AG10803 (cell line): ENCODE measurements at regions not wholly inside any gene's neighbourhood (a gene's known extent, or its start where the extent isn't known, plus 50 kb on each side); places are given as distances from the start of the nearest gene placed in this dataset.

Experiments
- DNase-seq: peaks from one replicate; pipeline ENCODE4 v3.0.0; 2010; ENCODE audit warnings: low read depth
- H3K4me3 ChIP-seq: 2 replicates; pipeline ENCODE4 v1.5.1; 2011; ENCODE audit warnings: mild to moderate bottlenecking, low read length, control low read depth
- TF ChIP-seq, protein P1 (sequence below): conservative IDR thresholded peaks from 2 replicates; pipeline ENCODE4 v1.5.1; 2011; ENCODE audit warnings: mild to moderate bottlenecking, low read length, control low read depth, inconsistent platforms

DNA sequence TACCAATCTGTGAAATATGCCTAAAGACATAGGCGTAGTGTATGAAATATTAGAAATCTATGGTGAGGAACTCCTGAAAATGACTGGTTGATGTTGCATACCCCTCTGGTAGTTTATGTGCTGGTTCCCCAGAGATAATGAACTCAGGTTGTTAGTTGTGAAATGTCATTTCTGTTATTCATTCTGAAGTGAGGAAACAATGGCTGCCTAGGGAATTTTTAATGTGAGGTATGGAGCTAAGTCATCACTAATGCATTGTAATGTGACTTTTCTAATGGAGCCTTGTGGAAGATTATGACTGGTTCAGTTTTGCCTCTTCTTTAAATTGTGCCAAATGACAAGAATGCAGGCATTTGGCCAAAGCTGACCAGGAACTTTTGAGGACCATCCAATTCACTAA, 61.6 kb upstream of the RAB27B start:
- no peak for DNase-seq
- H3K4me3 ChIP-seq = no peak overlapping the region
- TF ChIP-seq, protein P1, sequence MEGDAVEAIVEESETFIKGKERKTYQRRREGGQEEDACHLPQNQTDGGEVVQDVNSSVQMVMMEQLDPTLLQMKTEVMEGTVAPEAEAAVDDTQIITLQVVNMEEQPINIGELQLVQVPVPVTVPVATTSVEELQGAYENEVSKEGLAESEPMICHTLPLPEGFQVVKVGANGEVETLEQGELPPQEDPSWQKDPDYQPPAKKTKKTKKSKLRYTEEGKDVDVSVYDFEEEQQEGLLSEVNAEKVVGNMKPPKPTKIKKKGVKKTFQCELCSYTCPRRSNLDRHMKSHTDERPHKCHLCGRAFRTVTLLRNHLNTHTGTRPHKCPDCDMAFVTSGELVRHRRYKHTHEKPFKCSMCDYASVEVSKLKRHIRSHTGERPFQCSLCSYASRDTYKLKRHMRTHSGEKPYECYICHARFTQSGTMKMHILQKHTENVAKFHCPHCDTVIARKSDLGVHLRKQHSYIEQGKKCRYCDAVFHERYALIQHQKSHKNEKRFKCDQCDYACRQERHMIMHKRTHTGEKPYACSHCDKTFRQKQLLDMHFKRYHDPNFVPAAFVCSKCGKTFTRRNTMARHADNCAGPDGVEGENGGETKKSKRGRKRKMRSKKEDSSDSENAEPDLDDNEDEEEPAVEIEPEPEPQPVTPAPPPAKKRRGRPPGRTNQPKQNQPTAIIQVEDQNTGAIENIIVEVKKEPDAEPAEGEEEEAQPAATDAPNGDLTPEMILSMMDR = no peak

DNA sequence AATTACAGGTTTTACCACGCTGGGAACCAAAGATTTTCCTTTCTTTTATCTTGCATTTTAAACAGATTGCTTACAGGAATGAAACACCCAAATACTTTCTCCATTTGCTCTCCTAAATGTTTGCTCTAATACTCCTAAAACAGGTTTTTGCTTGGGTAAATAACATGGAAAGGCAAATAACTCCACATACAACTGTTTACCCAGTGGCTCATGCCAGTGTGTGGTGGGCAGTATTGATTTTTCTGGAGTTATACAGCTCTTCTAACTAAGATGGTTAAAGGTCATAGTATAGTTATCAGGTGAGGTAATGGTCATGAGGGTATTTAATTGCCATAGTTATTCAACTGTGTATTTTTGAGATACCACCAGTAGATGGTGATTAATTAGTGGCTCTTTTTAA, 61.2 kb upstream of the RAB27B start:
- no peak overlapping the region for H3K4me3 ChIP-seq
- TF ChIP-seq, protein P1 = no peak
- DNase-seq = no peak

DNA sequence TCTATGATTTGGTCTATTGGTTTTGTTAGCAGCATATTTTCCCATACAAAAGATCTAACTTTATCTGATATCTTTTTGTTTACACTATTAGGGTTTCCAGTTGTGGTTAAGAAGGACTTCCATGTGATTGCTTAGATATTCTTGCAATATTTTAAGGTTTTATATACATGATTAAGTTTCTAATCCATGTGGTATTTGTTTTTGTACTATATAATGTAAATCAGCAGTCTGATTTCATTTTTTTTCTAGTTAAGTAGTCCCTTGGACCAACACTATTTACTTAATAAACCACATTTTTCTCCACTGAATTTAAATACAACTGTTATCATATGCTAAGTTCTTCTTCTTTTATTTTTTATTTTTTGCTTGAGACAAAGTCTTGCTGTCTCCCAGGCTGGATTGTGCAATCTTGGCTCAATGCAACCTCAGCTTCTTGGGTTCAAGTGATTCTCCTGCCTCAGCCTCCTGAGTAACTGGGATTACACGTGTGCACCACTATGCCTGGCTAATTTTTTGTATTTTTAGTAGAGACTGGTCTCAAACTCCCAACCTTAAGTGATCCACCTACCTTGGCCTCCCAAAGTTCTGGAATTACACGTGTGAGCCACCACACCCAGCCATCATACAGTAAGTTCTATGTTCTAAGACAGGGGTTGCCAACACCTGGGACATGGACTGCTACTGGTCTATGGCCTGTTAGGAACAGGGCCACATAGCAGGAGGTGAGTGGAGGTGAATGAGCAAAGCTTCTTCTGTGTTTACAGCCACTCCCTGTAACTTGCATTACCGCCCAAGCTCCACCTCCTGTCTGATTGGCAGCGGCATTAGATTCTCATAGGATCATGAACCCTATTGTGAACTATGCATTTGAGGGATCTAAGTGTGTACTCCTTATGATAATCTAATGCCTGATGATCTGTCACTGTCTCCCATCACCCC, 58.5 kb upstream of the RAB27B start:
- no peak overlapping the region for H3K4me3 ChIP-seq
- TF ChIP-seq, protein P1 = no peak
- no peak for DNase-seq

DNA sequence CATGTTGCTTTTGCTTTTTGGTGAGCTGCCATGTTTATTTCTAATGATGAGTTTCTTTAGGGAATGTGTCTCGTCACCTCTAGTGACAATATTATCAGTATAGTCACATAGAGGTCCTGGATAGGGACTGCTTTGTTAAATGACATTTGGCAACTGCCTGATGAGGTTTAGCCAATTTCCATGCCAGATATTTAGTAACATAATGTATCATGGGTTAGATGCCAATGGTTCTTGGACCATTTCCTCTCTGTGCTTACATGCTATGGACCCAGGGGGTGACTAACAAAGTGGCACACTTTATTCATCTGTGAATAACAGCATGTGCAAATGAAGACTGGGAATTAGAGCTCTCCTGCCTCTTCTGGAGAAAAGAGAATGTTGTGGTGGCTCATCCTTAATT, 56.2 kb upstream of the RAB27B start:
- peak; percentile 14 for DNase-seq
- TF ChIP-seq, protein P1 = no peak
- H3K4me3 ChIP-seq = no peak overlapping the region

DNA sequence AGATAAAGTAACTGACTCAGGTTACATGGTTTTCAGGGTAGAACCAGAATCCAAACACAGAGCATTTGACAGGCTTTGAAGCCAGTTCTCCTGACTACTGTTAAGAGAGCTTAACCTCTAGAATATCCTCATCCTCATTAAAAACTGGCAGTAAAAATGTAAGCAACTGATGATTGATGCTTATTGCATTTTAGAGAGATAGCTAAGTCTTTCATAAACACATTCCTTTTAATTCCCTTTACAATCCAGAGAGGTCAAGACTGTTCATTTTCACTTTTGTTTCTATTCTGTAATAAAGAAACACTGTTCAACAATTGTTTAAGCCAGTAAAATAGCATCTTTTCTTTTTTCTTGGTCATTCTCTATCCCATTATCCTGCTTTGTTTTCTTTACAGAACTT, 53.9 kb upstream of the RAB27B start:
- DNase-seq = peak; percentile 75
- H3K4me3 ChIP-seq = no peak overlapping the region
- TF ChIP-seq, protein P1 = no peak

DNA sequence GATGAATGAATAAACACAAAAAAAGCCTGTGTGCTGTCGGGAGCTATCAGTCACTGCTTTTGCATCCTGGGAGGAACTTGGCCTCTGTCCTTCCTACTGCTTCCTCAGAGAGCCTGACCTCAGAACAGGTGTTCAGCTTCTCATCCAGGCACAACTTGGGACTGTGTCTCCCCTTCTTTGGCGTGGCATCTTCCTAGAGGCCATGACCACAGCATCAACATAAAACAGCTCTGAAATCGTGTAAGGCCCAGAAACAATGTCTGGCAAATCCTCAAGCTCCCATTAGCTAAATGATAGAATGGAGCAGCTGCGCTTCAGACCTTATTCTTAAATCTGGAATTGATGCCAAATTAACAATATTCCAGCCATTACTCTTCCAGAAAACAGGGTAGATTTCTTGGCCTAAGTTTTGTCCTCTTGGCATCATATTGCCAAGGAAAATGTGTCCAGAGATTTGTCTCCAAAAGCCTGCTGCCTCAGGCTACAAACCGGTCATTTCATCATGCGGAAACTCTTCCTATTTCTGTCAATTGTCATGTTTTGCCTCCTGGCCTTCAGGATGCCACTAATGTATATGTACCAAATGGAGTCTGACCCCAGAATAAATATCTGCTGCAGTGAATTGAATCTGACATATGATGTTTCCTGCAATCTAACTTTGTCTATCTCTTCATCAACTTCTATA, 53.2 kb upstream of the RAB27B start:
- no peak overlapping the region for H3K4me3 ChIP-seq
- TF ChIP-seq, protein P1 = no peak
- peak; percentile 29 for DNase-seq
